ENCODE measurements at regions not wholly inside any gene's neighbourhood (a gene's known extent, or its start where the extent isn't known, plus 50 kb on each side); places are given as distances from the start of the nearest gene placed in this dataset.

- DNase-seq (ENCODE audit: low read depth) = no peak
- Histone ChIP-seq H3K4me3 (ENCODE audit: low read depth, low read length) (no peak overlapping the region), H3K27me3 (ENCODE audit: control insufficient read depth, insufficient read depth, low read length) (no peaks in the 10 kb centered on the region), H3K36me3 (ENCODE audit: control insufficient read depth, insufficient read depth, low read length) (no peaks in the 10 kb centered on the region)
- peak; percentile 59 for TF ChIP-seq CTCF (IDR thresholded peaks at IDR 0.05; ENCODE audit: insufficient read depth, low read length, poor library complexity, severe bottlenecking)
These were observed 195.1 kb downstream of the KCNE4 start for GRCh38 chr2:223247136-223247535.

- H3K4me3 ChIP-seq (ENCODE audit: low read depth, low read length) = no peak overlapping the region
- DNase-seq (ENCODE audit: low read depth) = no peak
- no peaks in the 10 kb centered on the region for H3K36me3 ChIP-seq (ENCODE audit: control insufficient read depth, insufficient read depth, low read length)
- H3K27me3 ChIP-seq (ENCODE audit: control insufficient read depth, insufficient read depth, low read length) = no peaks in the 10 kb centered on the region
- no peak for TF ChIP-seq CTCF (IDR thresholded peaks at IDR 0.05; ENCODE audit: insufficient read depth, low read length, poor library complexity, severe bottlenecking)
These were observed 199.8 kb downstream of the KCNE4 start for GRCh38 chr2:223251656-223252229.

- no peak overlapping the region for H3K4me3 ChIP-seq (ENCODE audit: low read depth, low read length)
- TF ChIP-seq CTCF (IDR thresholded peaks at IDR 0.05; ENCODE audit: insufficient read depth, low read length, poor library complexity, severe bottlenecking) = no peak
- no peaks in the 10 kb centered on the region for H3K36me3 ChIP-seq (ENCODE audit: control insufficient read depth, insufficient read depth, low read length)
- H3K27me3 ChIP-seq (ENCODE audit: control insufficient read depth, insufficient read depth, low read length) = no peaks in the 10 kb centered on the region
- DNase-seq (ENCODE audit: low read depth) = peak; percentile 10
These were observed 208.7 kb downstream of the KCNE4 start for GRCh38 chr2:223260681-223261080.

GRCh38 chr2:223262946-223263345 lies 211.0 kb downstream of the KCNE4 start:
- peak; percentile 45 for DNase-seq (ENCODE audit: low read depth)
- no peak for TF ChIP-seq CTCF (IDR thresholded peaks at IDR 0.05; ENCODE audit: insufficient read depth, low read length, poor library complexity, severe bottlenecking)
- H3K4me3 ChIP-seq (ENCODE audit: low read depth, low read length) = no peak overlapping the region
- no peaks in the 10 kb centered on the region for H3K36me3 ChIP-seq (ENCODE audit: control insufficient read depth, insufficient read depth, low read length)
- no peaks in the 10 kb centered on the region for H3K27me3 ChIP-seq (ENCODE audit: control insufficient read depth, insufficient read depth, low read length)

GRCh38 chr2:223264541-223265193 lies 212.7 kb downstream of the KCNE4 start:
- no peak for TF ChIP-seq CTCF (IDR thresholded peaks at IDR 0.05; ENCODE audit: insufficient read depth, low read length, poor library complexity, severe bottlenecking)
- DNase-seq (ENCODE audit: low read depth) = no peak
- H3K27me3 ChIP-seq (ENCODE audit: control insufficient read depth, insufficient read depth, low read length) = no peaks in the 10 kb centered on the region

More at GRCh38 chr2:223264541-223265193, 212.7 kb downstream of the KCNE4 start:
- Histone ChIP-seq H3K4me3 (ENCODE audit: low read depth, low read length) (no peak overlapping the region), H3K36me3 (ENCODE audit: control insufficient read depth, insufficient read depth, low read length) (no peaks in the 10 kb centered on the region)
